GM23338 (cell line): ENCODE measurements at regions not wholly inside any gene's neighbourhood (a gene's known extent, or its start where the extent isn't known, plus 50 kb on each side); places are given as distances from the start of the nearest gene placed in this dataset.

Experiments
- ATAC-seq: fragments of 200-7000 bp; cut with Tn5 transposase; 3 replicates; pipeline ENCODE4 v1.9.1; 2020
- DNase-seq: peaks from one replicate; pipeline ENCODE4 v3.0.0-alpha.2; 2015; ENCODE audit warnings: low spot score
- H2AFZ ChIP-seq: fragments of 200-600 bp; sonication (generic); 2 replicates; pipeline ENCODE4 v1.8.0; 2016; ENCODE audit warnings: antibody characterized with exemption, mild to moderate bottlenecking, moderate library complexity
- H3F3A ChIP-seq: fragments of 200-600 bp; sonication (generic); replicated peaks from 2 replicates; pipeline ENCODE4 v1.8.0; 2017; ENCODE audit warnings: antibody characterized with exemption, mixed run types, low read depth
- H3K27ac ChIP-seq: fragments of 200-600 bp; sonication (generic); 2 replicates; pipeline ENCODE4 v1.6.1; 2016; ENCODE audit warnings: low read depth
- H3K27me3 ChIP-seq: fragments of 200-600 bp; sonication (generic); 2 replicates; pipeline ENCODE4 v1.8.0; 2016; ENCODE audit warnings: mild to moderate bottlenecking, mixed run types, moderate library complexity; ENCODE audit not compliant: insufficient read depth
- H3K36me3 ChIP-seq: fragments of 200-600 bp; sonication (generic); 2 replicates; pipeline ENCODE4 v1.8.0; 2016; ENCODE audit warnings: mild to moderate bottlenecking; ENCODE audit not compliant: insufficient read depth
- H3K4me1 ChIP-seq: fragments of 200-600 bp; sonication (generic); 2 replicates; pipeline ENCODE4 v1.8.0; 2016; ENCODE audit warnings: mild to moderate bottlenecking, moderate library complexity; ENCODE audit not compliant: insufficient read depth
- H3K4me2 ChIP-seq: fragments of 200-600 bp; sonication (generic); 2 replicates; pipeline ENCODE4 v1.7.1; 2017; ENCODE audit warnings: mixed run types
- H3K4me3 ChIP-seq: fragments of 200-600 bp; sonication (generic); 2 replicates; pipeline ENCODE4 v1.6.1; 2016; ENCODE audit warnings: mixed run types
- H3K79me2 ChIP-seq: fragments of 200-600 bp; sonication (generic); replicated peaks from 2 replicates; pipeline ENCODE4 v1.8.0; 2017; ENCODE audit warnings: mild to moderate bottlenecking; ENCODE audit not compliant: insufficient read depth
- H3K9me2 ChIP-seq: fragments of 200-600 bp; sonication (generic); 2 replicates; pipeline ENCODE4 v1.8.0; 2017; ENCODE audit not compliant: insufficient read depth
- H4K20me1 ChIP-seq: fragments of 200-600 bp; sonication (generic); replicated peaks from 2 replicates; pipeline ENCODE4 v1.8.0; 2017; ENCODE audit warnings: mild to moderate bottlenecking; ENCODE audit not compliant: insufficient read depth
- H3K27ac Mint-ChIP-seq: 2 replicates; pipeline ENCODE4 v1.8.0; 2020; ENCODE audit warnings: inconsistent platforms, mild to moderate bottlenecking, moderate library complexity, mixed read lengths
- H3K27me3 Mint-ChIP-seq: 3 replicates; pipeline ENCODE4 v1.8.0; 2022; ENCODE audit warnings: low read depth, mild to moderate bottlenecking, moderate library complexity, mixed read lengths, inconsistent platforms; ENCODE audit not compliant: insufficient read depth, poor library complexity
- H3K36me3 Mint-ChIP-seq: 3 replicates; pipeline ENCODE4 v1.8.0; 2021; ENCODE audit warnings: low read depth, mild to moderate bottlenecking, inconsistent platforms, moderate library complexity, mixed read lengths
- H3K4me1 Mint-ChIP-seq: 3 replicates; pipeline ENCODE4 v1.8.0; 2020; ENCODE audit warnings: mild to moderate bottlenecking, inconsistent platforms, mixed read lengths
- H3K4me3 Mint-ChIP-seq: 3 replicates; pipeline ENCODE4 v1.8.0; 2021; ENCODE audit warnings: moderate library complexity, mild to moderate bottlenecking, inconsistent platforms, mixed read lengths
- H3K9me3 Mint-ChIP-seq: 3 replicates; pipeline ENCODE4 v1.8.0; 2020; ENCODE audit warnings: moderate library complexity, mild to moderate bottlenecking, inconsistent platforms, mixed read lengths
- CREB1 ChIP-seq: fragments of 250-450 bp; sonication (Bioruptor Pico); IDR thresholded peaks from 2 replicates; pipeline ENCODE4 v1.5.0; 2020; ENCODE audit warnings: low read depth, mild to moderate bottlenecking, moderate library complexity
- EZH2phosphoT487 ChIP-seq: fragments of 200-600 bp; sonication (generic); IDR thresholded peaks from one replicate; pipeline ENCODE4 v1.8.1; 2018; ENCODE audit warnings: antibody characterized with exemption; ENCODE audit not compliant: unreplicated experiment
- JUNB ChIP-seq: IDR thresholded peaks from one replicate; pipeline ENCODE4 v1.6.1; 2016; ENCODE audit warnings: antibody characterized with exemption; ENCODE audit not compliant: unreplicated experiment
- NANOG ChIP-seq: IDR thresholded peaks from 2 replicates; pipeline ENCODE4 v1.6.1; 2016; ENCODE audit warnings: antibody characterized with exemption, borderline replicate concordance
- POLR2AphosphoS5 ChIP-seq: IDR thresholded peaks from 2 replicates; pipeline ENCODE4 v1.6.1; 2016; ENCODE audit warnings: antibody characterized with exemption, low read depth
- STAT1 ChIP-seq: IDR thresholded peaks from one replicate; pipeline ENCODE4 v1.6.1; 2016; ENCODE audit warnings: antibody characterized with exemption; ENCODE audit not compliant: unreplicated experiment
- ZNF114 ChIP-seq: fragments of 250-450 bp; sonication (Bioruptor Pico); IDR thresholded peaks from 2 replicates; pipeline ENCODE4 v1.5.0; 2020; ENCODE audit warnings: mild to moderate bottlenecking, moderate library complexity
- ZNF331 ChIP-seq: fragments of 250-450 bp; sonication (Bioruptor Pico); IDR thresholded peaks from 2 replicates; pipeline ENCODE4 v1.5.0; 2020; ENCODE audit warnings: low read depth, mild to moderate bottlenecking, moderate library complexity
- ZNF462 ChIP-seq: fragments of 250-450 bp; sonication (Bioruptor Pico); IDR thresholded peaks from 2 replicates; pipeline ENCODE4 v1.5.0; 2020; ENCODE audit warnings: mild to moderate bottlenecking, moderate library complexity
- TF ChIP-seq, protein P1 (sequence below): IDR thresholded peaks from one replicate; pipeline ENCODE4 v1.6.1; 2018; ENCODE audit warnings: antibody characterized with exemption; ENCODE audit not compliant: unreplicated experiment
- TF ChIP-seq, protein P2 (sequence below), 2 experiments: fragments of 200-600 bp in 1 of 2; sonication (generic) in 1 of 2; conservative IDR thresholded peaks; 2 replicates each; pipeline versions ENCODE4 v1.5.1 to v1.6.1; 2016 to 2017; ENCODE audit warnings: antibody characterized with exemption in 2 of 2, low read depth in 2 of 2, mild to moderate bottlenecking in 2 of 2, moderate library complexity in 1 of 2

- no peak overlapping the region for H3K4me2 ChIP-seq
- ATAC-seq (no peak), DNase-seq (no peak)
- H3K4me1 Mint-ChIP-seq, result no peaks in the 10 kb centered on the region; the same call in 2 of the 3 replicates
- H3K27me3 ChIP-seq, result no peaks in the 10 kb centered on the region
- no peak overlapping the region for H3K4me3 Mint-ChIP-seq
- H3K27ac ChIP-seq, result no peak overlapping the region
- no peak overlapping the region for H2AFZ ChIP-seq
- no peaks in the 10 kb centered on the region for H3F3A ChIP-seq
- no peaks in the 10 kb centered on the region for H3K36me3 ChIP-seq
- no peaks in the 10 kb centered on the region for H3K36me3 Mint-ChIP-seq
- H3K27me3 Mint-ChIP-seq, result peaks cover 3% of the 10 kb centered on the region
- H3K9me2 ChIP-seq, result no peaks in the 10 kb centered on the region
- no peak overlapping the region for H3K4me3 ChIP-seq
- H4K20me1 ChIP-seq, result no peaks in the 10 kb centered on the region
- no peaks in the 10 kb centered on the region for H3K4me1 ChIP-seq
- TF ChIP-seq, protein P1, sequence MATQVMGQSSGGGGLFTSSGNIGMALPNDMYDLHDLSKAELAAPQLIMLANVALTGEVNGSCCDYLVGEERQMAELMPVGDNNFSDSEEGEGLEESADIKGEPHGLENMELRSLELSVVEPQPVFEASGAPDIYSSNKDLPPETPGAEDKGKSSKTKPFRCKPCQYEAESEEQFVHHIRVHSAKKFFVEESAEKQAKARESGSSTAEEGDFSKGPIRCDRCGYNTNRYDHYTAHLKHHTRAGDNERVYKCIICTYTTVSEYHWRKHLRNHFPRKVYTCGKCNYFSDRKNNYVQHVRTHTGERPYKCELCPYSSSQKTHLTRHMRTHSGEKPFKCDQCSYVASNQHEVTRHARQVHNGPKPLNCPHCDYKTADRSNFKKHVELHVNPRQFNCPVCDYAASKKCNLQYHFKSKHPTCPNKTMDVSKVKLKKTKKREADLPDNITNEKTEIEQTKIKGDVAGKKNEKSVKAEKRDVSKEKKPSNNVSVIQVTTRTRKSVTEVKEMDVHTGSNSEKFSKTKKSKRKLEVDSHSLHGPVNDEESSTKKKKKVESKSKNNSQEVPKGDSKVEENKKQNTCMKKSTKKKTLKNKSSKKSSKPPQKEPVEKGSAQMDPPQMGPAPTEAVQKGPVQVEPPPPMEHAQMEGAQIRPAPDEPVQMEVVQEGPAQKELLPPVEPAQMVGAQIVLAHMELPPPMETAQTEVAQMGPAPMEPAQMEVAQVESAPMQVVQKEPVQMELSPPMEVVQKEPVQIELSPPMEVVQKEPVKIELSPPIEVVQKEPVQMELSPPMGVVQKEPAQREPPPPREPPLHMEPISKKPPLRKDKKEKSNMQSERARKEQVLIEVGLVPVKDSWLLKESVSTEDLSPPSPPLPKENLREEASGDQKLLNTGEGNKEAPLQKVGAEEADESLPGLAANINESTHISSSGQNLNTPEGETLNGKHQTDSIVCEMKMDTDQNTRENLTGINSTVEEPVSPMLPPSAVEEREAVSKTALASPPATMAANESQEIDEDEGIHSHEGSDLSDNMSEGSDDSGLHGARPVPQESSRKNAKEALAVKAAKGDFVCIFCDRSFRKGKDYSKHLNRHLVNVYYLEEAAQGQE, result no peak
- TF ChIP-seq JUNB (no peak), EZH2phosphoT487 (no peak), ZNF114 (CRISPR knock-in tag) (no peak), STAT1 (no peak), CREB1 (CRISPR knock-in tag) (no peak), NANOG (no peak), POLR2AphosphoS5 (no peak), ZNF331 (CRISPR knock-in tag) (no peak), ZNF462 (CRISPR knock-in tag) (no peak)
- TF ChIP-seq, protein P2, sequence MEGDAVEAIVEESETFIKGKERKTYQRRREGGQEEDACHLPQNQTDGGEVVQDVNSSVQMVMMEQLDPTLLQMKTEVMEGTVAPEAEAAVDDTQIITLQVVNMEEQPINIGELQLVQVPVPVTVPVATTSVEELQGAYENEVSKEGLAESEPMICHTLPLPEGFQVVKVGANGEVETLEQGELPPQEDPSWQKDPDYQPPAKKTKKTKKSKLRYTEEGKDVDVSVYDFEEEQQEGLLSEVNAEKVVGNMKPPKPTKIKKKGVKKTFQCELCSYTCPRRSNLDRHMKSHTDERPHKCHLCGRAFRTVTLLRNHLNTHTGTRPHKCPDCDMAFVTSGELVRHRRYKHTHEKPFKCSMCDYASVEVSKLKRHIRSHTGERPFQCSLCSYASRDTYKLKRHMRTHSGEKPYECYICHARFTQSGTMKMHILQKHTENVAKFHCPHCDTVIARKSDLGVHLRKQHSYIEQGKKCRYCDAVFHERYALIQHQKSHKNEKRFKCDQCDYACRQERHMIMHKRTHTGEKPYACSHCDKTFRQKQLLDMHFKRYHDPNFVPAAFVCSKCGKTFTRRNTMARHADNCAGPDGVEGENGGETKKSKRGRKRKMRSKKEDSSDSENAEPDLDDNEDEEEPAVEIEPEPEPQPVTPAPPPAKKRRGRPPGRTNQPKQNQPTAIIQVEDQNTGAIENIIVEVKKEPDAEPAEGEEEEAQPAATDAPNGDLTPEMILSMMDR (conservative IDR thresholded peaks at IDR 0.05; ENCODE audit: low read depth in 2 of 2), result no peak
- H3K27ac Mint-ChIP-seq, result no peak overlapping the region
- H3K79me2 ChIP-seq, result no peaks in the 10 kb centered on the region
- no peaks in the 10 kb centered on the region for H3K9me3 Mint-ChIP-seq
Measured at GRCh38 chr5:152306386-152306785, 98.7 kb downstream of the NMUR2 start.
